Erythroblast (primary cell): ENCODE measurements at regions not wholly inside any gene's neighbourhood (a gene's known extent, or its start where the extent isn't known, plus 50 kb on each side); places are given as distances from the start of the nearest gene placed in this dataset.

Experiments
- GATA1 ChIP-seq: IDR thresholded peaks from 2 replicates; pipeline ENCODE4 v1.6.1; 2011; ENCODE audit warnings: low read depth, mild to moderate bottlenecking, control low read depth, low read length, moderate library complexity
- POLR2A ChIP-seq: IDR thresholded peaks from 2 replicates; pipeline ENCODE4 v1.6.1; 2011; ENCODE audit warnings: mild to moderate bottlenecking, low read length

DNA sequence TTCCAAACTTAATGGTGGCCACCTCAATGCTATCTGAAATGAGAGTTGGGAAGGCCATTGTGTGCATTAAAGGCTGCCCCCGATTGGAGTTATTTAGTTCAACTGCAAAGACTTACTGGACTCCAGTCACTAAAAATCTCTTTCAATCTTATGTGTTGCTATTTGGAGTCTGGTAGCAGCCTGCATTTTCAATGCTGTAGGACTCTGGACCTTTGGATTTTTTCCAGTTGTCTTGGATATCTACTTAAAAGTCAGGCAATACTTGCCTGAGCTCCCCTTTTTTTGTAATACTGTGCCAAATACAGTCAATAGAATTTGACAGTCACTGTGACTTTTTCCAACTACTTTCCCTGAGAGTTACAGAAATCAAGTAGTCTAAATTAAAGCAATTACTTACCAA lies 281.9 kb downstream of the TRIB2 start:
- TF ChIP-seq POLR2A = no peak
- no peak for TF ChIP-seq GATA1
